ENCODE measurements at regions not wholly inside any gene's neighbourhood (a gene's known extent, or its start where the extent isn't known, plus 50 kb on each side); places are given as distances from the start of the nearest gene placed in this dataset.

DNA sequence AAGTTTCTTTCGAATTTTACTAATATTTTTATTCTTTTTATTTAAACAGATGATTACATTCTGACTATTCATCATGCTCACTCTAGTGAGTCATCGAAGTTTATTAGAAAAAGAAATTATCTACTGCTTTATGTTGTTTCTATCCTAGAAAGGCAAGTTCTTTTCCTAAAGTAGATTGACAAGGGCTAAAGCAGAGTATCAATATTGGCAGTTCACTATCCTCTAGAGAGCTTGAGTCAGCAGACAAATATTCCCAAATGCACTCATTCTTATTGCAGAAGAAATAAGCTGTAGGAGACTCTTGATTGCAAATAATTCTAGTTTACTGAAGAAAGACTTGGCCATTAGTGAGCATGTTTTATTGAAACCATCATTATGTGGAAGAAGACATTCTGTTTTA, 911.8 kb downstream of the CENPC start:
- Histone ChIP-seq H3F3A (ENCODE audit: insufficient read depth) (no peaks in the 10 kb centered on the region), H3K36me3 (ENCODE audit: low read length) (no peaks in the 10 kb centered on the region), H3K9me3 (ENCODE audit: insufficient read depth, low read length) (no peaks in the 10 kb centered on the region), H4K20me1 (ENCODE audit: low read depth, low read length) (no peaks in the 10 kb centered on the region), H3K79me2 (ENCODE audit: insufficient read depth, low read length) (no peaks in the 10 kb centered on the region), H3K4me3 (ENCODE audit: insufficient read depth, low read length, poor library complexity, severe bottlenecking) (no peak overlapping the region), H3K27ac (ENCODE audit: low read depth, low read length) (no peak overlapping the region), H3K27me3 (ENCODE audit: low read length) (no peaks in the 10 kb centered on the region), H3K9ac (ENCODE audit: low read length) (no peak overlapping the region), H3K9me2 (replicated peaks; ENCODE audit: insufficient read depth, low read length) (no peaks in the 10 kb centered on the region), H2AFZ (ENCODE audit: low read depth, low read length, severe bottlenecking) (no peak overlapping the region), H3K4me2 (ENCODE audit: low read depth, low read length, poor library complexity, severe bottlenecking) (no peak overlapping the region)
- TF ChIP-seq, protein P1, sequence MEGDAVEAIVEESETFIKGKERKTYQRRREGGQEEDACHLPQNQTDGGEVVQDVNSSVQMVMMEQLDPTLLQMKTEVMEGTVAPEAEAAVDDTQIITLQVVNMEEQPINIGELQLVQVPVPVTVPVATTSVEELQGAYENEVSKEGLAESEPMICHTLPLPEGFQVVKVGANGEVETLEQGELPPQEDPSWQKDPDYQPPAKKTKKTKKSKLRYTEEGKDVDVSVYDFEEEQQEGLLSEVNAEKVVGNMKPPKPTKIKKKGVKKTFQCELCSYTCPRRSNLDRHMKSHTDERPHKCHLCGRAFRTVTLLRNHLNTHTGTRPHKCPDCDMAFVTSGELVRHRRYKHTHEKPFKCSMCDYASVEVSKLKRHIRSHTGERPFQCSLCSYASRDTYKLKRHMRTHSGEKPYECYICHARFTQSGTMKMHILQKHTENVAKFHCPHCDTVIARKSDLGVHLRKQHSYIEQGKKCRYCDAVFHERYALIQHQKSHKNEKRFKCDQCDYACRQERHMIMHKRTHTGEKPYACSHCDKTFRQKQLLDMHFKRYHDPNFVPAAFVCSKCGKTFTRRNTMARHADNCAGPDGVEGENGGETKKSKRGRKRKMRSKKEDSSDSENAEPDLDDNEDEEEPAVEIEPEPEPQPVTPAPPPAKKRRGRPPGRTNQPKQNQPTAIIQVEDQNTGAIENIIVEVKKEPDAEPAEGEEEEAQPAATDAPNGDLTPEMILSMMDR (IDR thresholded peaks at IDR 0.05; ENCODE audit: insufficient read depth, low read length, poor library complexity, severe bottlenecking): no peak
- TF ChIP-seq EZH2phosphoT487 (conservative IDR thresholded peaks at IDR 0.05; ENCODE audit: low read length): no peak

DNA sequence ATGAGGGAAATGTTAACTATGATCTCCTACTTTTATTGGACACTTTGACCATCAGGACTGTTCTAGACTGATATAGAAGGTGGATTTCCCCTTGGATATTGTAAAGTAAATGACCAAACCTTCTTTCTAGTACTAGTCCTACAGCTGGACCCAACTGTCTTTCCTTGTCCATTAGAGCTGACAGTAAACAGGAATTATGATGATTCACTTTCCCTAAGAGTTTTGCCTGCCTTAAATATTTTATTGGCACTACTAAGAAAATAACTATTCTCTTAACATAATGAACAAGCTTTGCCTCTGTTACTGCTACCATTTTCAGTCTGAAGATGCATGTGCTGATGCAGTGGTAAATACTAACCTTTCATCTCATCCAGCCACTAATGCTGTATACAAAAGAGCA, 915.4 kb downstream of the CENPC start:
- no peaks in the 10 kb centered on the region for H4K20me1 ChIP-seq (ENCODE audit: low read depth, low read length)
- H3K4me3 ChIP-seq (ENCODE audit: insufficient read depth, low read length, poor library complexity, severe bottlenecking): no peak overlapping the region
- no peaks in the 10 kb centered on the region for H3K79me2 ChIP-seq (ENCODE audit: insufficient read depth, low read length)
- H3K9me3 ChIP-seq (ENCODE audit: insufficient read depth, low read length): no peaks in the 10 kb centered on the region
- no peak overlapping the region for H3K27ac ChIP-seq (ENCODE audit: low read depth, low read length)
- no peak overlapping the region for H3K4me2 ChIP-seq (ENCODE audit: low read depth, low read length, poor library complexity, severe bottlenecking)
- TF ChIP-seq EZH2phosphoT487 (conservative IDR thresholded peaks at IDR 0.05; ENCODE audit: low read length): no peak
- TF ChIP-seq, protein P1 (IDR thresholded peaks at IDR 0.05; ENCODE audit: insufficient read depth, low read length, poor library complexity, severe bottlenecking): no peak
- H3K9me2 ChIP-seq (replicated peaks; ENCODE audit: insufficient read depth, low read length): no peaks in the 10 kb centered on the region
- H3F3A ChIP-seq (ENCODE audit: insufficient read depth): no peaks in the 10 kb centered on the region
- no peak overlapping the region for H2AFZ ChIP-seq (ENCODE audit: low read depth, low read length, severe bottlenecking)
- H3K27me3 ChIP-seq (ENCODE audit: low read length): no peaks in the 10 kb centered on the region
- no peaks in the 10 kb centered on the region for H3K36me3 ChIP-seq (ENCODE audit: low read length)
- no peak overlapping the region for H3K9ac ChIP-seq (ENCODE audit: low read length)

DNA sequence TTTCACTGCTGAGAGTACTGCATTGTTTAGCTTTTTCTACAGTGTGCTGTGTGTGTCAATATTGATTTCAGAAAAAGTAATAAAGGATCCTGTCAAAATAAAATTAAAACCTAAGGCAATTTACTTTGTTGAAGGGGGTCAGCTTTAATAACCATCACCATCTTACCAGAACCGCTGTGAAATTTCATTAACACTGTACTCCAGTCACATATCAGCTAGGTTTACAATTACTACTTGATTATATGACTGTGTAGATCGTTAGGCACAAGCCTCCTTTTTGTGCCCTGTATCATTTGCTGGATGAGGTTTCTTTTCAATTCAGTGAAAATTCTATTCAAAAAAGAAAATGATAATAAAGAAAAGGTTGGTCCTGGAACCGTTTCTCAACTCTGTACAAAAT, 917.2 kb downstream of the CENPC start:
- Histone ChIP-seq H4K20me1 (ENCODE audit: low read depth, low read length) (no peaks in the 10 kb centered on the region), H3K79me2 (ENCODE audit: insufficient read depth, low read length) (no peaks in the 10 kb centered on the region), H3K4me3 (ENCODE audit: insufficient read depth, low read length, poor library complexity, severe bottlenecking) (no peak overlapping the region), H3K9ac (ENCODE audit: low read length) (no peak overlapping the region), H3K27me3 (ENCODE audit: low read length) (no peaks in the 10 kb centered on the region), H3K27ac (ENCODE audit: low read depth, low read length) (no peak overlapping the region), H3K9me2 (replicated peaks; ENCODE audit: insufficient read depth, low read length) (no peaks in the 10 kb centered on the region), H2AFZ (ENCODE audit: low read depth, low read length, severe bottlenecking) (no peak overlapping the region), H3F3A (ENCODE audit: insufficient read depth) (no peaks in the 10 kb centered on the region), H3K9me3 (ENCODE audit: insufficient read depth, low read length) (no peaks in the 10 kb centered on the region), H3K4me2 (ENCODE audit: low read depth, low read length, poor library complexity, severe bottlenecking) (no peak overlapping the region), H3K36me3 (ENCODE audit: low read length) (no peaks in the 10 kb centered on the region)
- no peak for TF ChIP-seq EZH2phosphoT487 (conservative IDR thresholded peaks at IDR 0.05; ENCODE audit: low read length)
- TF ChIP-seq, protein P1 (IDR thresholded peaks at IDR 0.05; ENCODE audit: insufficient read depth, low read length, poor library complexity, severe bottlenecking): no peak

All from SU-DHL-6 (cell line).